ENCODE measurements at regions not wholly inside any gene's neighbourhood (a gene's known extent, or its start where the extent isn't known, plus 50 kb on each side); places are given as distances from the start of the nearest gene placed in this dataset.

GRCh38 chr22:47598864-47599263 lies 836.4 kb downstream of the TBC1D22A start:
- Histone ChIP-seq H2AFZ (ENCODE audit: low read depth, low read length, poor library complexity, severe bottlenecking) (no peak overlapping the region), H3K4me2 (ENCODE audit: low read length) (no peak overlapping the region), H3K4me1 (ENCODE audit: control insufficient read depth in 1 of 2, insufficient read depth in 2 of 2, low read length in 2 of 2) (no peaks in the 10 kb centered on the region), H3K79me2 (ENCODE audit: insufficient read depth, low read length) (no peaks in the 10 kb centered on the region), H3K9me3 (ENCODE audit: control insufficient read depth in 1 of 2, insufficient read depth in 1 of 2, low read depth in 1 of 2, low read length in 2 of 2) (no peaks in the 10 kb centered on the region), H3K27me3 (ENCODE audit: insufficient read depth, low read length) (no peaks in the 10 kb centered on the region), H4K20me1 (ENCODE audit: insufficient read depth) (no peaks in the 10 kb centered on the region), H3K27ac (ENCODE audit: low read depth, low read length) (no peak overlapping the region), H3K9ac (ENCODE audit: low read length) (no peak overlapping the region), H3K36me3 (ENCODE audit: control insufficient read depth in 1 of 2, insufficient read depth in 2 of 2, low read length in 2 of 2) (no peaks in the 10 kb centered on the region), H3K4me3 (replicated peaks in 1 of 2; ENCODE audit: low read depth in 1 of 2, low read length in 2 of 2) (no peak overlapping the region), H3K9me2 (ENCODE audit: insufficient read depth) (no peaks in the 10 kb centered on the region)
- TF ChIP-seq, protein P1, sequence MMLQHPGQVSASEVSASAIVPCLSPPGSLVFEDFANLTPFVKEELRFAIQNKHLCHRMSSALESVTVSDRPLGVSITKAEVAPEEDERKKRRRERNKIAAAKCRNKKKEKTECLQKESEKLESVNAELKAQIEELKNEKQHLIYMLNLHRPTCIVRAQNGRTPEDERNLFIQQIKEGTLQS (IDR thresholded peaks at IDR 0.05): no peak
- TF ChIP-seq EZH2phosphoT487 (IDR thresholded peaks at IDR 0.05; ENCODE audit: borderline replicate concordance) (no peak), YY1 (IDR thresholded peaks at IDR 0.05; ENCODE audit: extremely low read depth, insufficient replicate concordance, low read depth, low read length) (no peak), POLR2AphosphoS5 (IDR thresholded peaks at IDR 0.05; ENCODE audit: low read depth, low read length) (no peak), CEBPB (IDR thresholded peaks at IDR 0.05; ENCODE audit: low read depth) (no peak), SRF (IDR thresholded peaks at IDR 0.05; ENCODE audit: low read depth) (no peak), RAD21 (IDR thresholded peaks at IDR 0.05; ENCODE audit: low read depth) (no peak), JUND (IDR thresholded peaks at IDR 0.05) (no peak), EGR1 (IDR thresholded peaks at IDR 0.05; ENCODE audit: low read depth) (no peak), SIN3A (IDR thresholded peaks at IDR 0.05; ENCODE audit: low read depth) (no peak), CBX3 (IDR thresholded peaks at IDR 0.05; ENCODE audit: low read depth) (no peak), SP1 (IDR thresholded peaks at IDR 0.05; ENCODE audit: low read depth) (no peak), ZFX (IDR thresholded peaks at IDR 0.05) (no peak), ELF1 (IDR thresholded peaks at IDR 0.05; ENCODE audit: borderline replicate concordance, low read depth) (no peak)
- TF ChIP-seq, protein P2, sequence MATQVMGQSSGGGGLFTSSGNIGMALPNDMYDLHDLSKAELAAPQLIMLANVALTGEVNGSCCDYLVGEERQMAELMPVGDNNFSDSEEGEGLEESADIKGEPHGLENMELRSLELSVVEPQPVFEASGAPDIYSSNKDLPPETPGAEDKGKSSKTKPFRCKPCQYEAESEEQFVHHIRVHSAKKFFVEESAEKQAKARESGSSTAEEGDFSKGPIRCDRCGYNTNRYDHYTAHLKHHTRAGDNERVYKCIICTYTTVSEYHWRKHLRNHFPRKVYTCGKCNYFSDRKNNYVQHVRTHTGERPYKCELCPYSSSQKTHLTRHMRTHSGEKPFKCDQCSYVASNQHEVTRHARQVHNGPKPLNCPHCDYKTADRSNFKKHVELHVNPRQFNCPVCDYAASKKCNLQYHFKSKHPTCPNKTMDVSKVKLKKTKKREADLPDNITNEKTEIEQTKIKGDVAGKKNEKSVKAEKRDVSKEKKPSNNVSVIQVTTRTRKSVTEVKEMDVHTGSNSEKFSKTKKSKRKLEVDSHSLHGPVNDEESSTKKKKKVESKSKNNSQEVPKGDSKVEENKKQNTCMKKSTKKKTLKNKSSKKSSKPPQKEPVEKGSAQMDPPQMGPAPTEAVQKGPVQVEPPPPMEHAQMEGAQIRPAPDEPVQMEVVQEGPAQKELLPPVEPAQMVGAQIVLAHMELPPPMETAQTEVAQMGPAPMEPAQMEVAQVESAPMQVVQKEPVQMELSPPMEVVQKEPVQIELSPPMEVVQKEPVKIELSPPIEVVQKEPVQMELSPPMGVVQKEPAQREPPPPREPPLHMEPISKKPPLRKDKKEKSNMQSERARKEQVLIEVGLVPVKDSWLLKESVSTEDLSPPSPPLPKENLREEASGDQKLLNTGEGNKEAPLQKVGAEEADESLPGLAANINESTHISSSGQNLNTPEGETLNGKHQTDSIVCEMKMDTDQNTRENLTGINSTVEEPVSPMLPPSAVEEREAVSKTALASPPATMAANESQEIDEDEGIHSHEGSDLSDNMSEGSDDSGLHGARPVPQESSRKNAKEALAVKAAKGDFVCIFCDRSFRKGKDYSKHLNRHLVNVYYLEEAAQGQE (IDR thresholded peaks at IDR 0.05; ENCODE audit: low read depth): no peak
- intact Hi-C loops (cut with micrococcal nuclease): no loop called here
- ATAC-seq (no peak), DNase-seq (ENCODE audit: low read depth, low spot score) (no peak)
- ChIA-PET RAD21 (ENCODE audit: low non-redundant PET in 1 of 2, low total read pairs in 2 of 2, uncharacterized antibody in 2 of 2, unreplicated experiment in 2 of 2) (interaction anchor here in 1 of 2 experiments (0.6 kb wide), 1 partner anchor 117 kb away, joined by 3 read pairs; no protein-coding TSS in a partner anchor), CTCF (no interaction called here), POLR2A (no interaction called here)
- BruUV-seq (replicated peaks): no TSS peak
